OCI-LY3 (cell line): ENCODE measurements at regions not wholly inside any gene's neighbourhood (a gene's known extent, or its start where the extent isn't known, plus 50 kb on each side); places are given as distances from the start of the nearest gene placed in this dataset.
"Not testable (repeated sequence)": the region's sequence is repeated elsewhere in the genome, so short reads cannot be mapped to it uniquely, and the experiment has no call there.

ENCODE experiments used
- H2AFZ ChIP-seq: fragments of 200-600, 300-600 bp; shearing (Covaris generic); 2 replicates; pipeline ENCODE4 v1.6.0; 2014; ENCODE audit warnings: antibody characterized with exemption, low read depth, low read length
- H3K27ac ChIP-seq: fragments of 200-600, 300-600 bp; sonication (generic); 2 replicates; pipeline ENCODE4 v1.5.1; 2014; ENCODE audit warnings: mild to moderate bottlenecking, low read length, moderate library complexity, mixed read lengths
- H3K27me3 ChIP-seq: fragments of 200-600, 300-600 bp; sonication (generic); 2 replicates; pipeline ENCODE4 v1.6.1; 2014; ENCODE audit warnings: low read depth, low read length, mixed read lengths
- H3K36me3 ChIP-seq: fragments of 200-600, 300-600 bp; sonication (generic); replicated peaks from 2 replicates; pipeline ENCODE3; 2014; ENCODE audit warnings: low read depth, low read length, mixed read lengths
- H3K4me1 ChIP-seq: fragments of 300-600, 200-600 bp; sonication (generic); 2 replicates; pipeline ENCODE4 v1.6.1; 2014; ENCODE audit warnings: low read length, mixed read lengths
- H3K4me2 ChIP-seq: fragments of 200-600, 300-600 bp; sonication (generic); 2 replicates; pipeline ENCODE4 v1.6.1; 2014; ENCODE audit warnings: low read length, mixed read lengths
- H3K4me3 ChIP-seq: fragments of 300-600, 200-600 bp; sonication (generic); 2 replicates; pipeline ENCODE4 v1.5.1; 2014; ENCODE audit warnings: antibody characterized with exemption, mild to moderate bottlenecking, low read length, moderate library complexity
- H3K79me2 ChIP-seq: fragments of 300-600, 200-600 bp; shearing (Covaris generic); 2 replicates; pipeline ENCODE4 v1.6.1; 2014; ENCODE audit warnings: mild to moderate bottlenecking, low read length, mixed read lengths
- H3K9ac ChIP-seq: fragments of 300-600, 200-600 bp; shearing (Covaris generic); 2 replicates; pipeline ENCODE4 v1.6.0; 2014; ENCODE audit warnings: mild to moderate bottlenecking, low read length, moderate library complexity
- H3K9me3 ChIP-seq: fragments of 200-600, 300-600 bp; shearing (Covaris generic); 2 replicates; pipeline ENCODE4 v1.6.1; 2014; ENCODE audit warnings: low read length, mixed read lengths; ENCODE audit not compliant: insufficient read depth
- H4K20me1 ChIP-seq: fragments of 200-600, 300-600 bp; sonication (generic); 2 replicates; pipeline ENCODE4 v1.6.1; 2016; ENCODE audit warnings: low read length, mixed read lengths; ENCODE audit not compliant: insufficient read depth
- EZH2phosphoT487 ChIP-seq: fragments of 200-600 bp; shearing (Covaris generic); IDR thresholded peaks from 2 replicates; pipeline ENCODE4 v1.6.1; 2018; ENCODE audit warnings: antibody characterized with exemption, mixed run types, low read depth
- TF ChIP-seq, protein P1 (sequence below): fragments of 200-600, 300-600 bp; sonication (generic); IDR thresholded peaks from 2 replicates; pipeline ENCODE4 v1.5.1; 2014; ENCODE audit warnings: antibody characterized with exemption, low read length, low read depth

DNA sequence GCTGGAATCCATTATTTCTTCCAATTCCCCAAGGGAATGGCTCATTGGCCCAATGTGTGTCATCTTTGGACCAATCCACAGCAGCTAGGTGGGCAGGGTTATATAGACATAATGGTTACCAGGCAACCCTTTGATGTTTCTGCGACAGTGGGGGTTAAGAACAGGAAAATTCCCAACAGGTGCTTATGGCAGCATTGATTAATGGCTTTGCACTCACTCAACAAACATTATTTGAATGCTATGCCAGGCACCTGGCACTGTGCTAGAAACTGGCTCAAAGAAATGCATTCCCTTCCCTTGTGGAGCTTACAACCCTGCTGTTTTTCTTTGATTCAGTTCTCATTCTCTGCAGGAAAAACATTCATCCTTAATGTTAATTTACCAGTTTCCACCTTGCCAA is 1221.0 kb downstream of the AACS start:
- Histone ChIP-seq H3K9ac (no peak overlapping the region), H3K9me3 (no peaks in the 10 kb centered on the region), H4K20me1 (no peaks in the 10 kb centered on the region), H3K4me3 (no peak overlapping the region), H3K27me3 (no peaks in the 10 kb centered on the region), H3K79me2 (no peaks in the 10 kb centered on the region), H3K4me2 (no peak overlapping the region), H3K36me3 (no peaks in the 10 kb centered on the region), H3K4me1 (no peaks in the 10 kb centered on the region), H2AFZ (no peak overlapping the region), H3K27ac (no peak overlapping the region)
- no peak for TF ChIP-seq EZH2phosphoT487
- TF ChIP-seq, protein P1, sequence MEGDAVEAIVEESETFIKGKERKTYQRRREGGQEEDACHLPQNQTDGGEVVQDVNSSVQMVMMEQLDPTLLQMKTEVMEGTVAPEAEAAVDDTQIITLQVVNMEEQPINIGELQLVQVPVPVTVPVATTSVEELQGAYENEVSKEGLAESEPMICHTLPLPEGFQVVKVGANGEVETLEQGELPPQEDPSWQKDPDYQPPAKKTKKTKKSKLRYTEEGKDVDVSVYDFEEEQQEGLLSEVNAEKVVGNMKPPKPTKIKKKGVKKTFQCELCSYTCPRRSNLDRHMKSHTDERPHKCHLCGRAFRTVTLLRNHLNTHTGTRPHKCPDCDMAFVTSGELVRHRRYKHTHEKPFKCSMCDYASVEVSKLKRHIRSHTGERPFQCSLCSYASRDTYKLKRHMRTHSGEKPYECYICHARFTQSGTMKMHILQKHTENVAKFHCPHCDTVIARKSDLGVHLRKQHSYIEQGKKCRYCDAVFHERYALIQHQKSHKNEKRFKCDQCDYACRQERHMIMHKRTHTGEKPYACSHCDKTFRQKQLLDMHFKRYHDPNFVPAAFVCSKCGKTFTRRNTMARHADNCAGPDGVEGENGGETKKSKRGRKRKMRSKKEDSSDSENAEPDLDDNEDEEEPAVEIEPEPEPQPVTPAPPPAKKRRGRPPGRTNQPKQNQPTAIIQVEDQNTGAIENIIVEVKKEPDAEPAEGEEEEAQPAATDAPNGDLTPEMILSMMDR = no peak

DNA sequence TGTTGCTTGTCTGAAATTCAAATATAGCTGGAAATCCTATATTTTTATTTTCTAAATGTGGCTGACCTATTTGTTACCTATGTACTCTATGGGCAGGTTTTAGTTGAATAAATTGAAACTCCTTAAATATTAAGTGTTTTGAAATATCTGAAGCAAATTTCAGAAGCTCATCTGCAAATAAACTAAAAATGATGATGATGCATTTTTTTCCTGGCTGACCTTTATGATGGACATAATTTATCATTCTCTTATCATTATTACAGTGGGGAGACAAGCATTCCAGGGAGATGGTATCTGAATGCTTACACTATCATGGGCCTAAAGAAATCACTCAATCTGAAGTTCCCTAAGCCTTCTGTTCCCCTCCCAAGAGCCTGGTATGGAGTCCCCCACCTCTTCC is 1225.2 kb downstream of the AACS start:
- Histone ChIP-seq H3K4me3 (no peak overlapping the region), H3K4me1 (no peaks in the 10 kb centered on the region), H3K9me3 (no peaks in the 10 kb centered on the region), H3K27me3 (no peaks in the 10 kb centered on the region), H3K9ac (no peak overlapping the region), H2AFZ (no peak overlapping the region), H3K27ac (no peak overlapping the region), H3K4me2 (no peak overlapping the region), H3K36me3 (no peaks in the 10 kb centered on the region), H4K20me1 (no peaks in the 10 kb centered on the region), H3K79me2 (no peaks in the 10 kb centered on the region)
- TF ChIP-seq EZH2phosphoT487 = no peak

GRCh38 chr12:126291987-126292386 is 1226.8 kb downstream of the AACS start:
- H3K4me1 ChIP-seq, H3K9ac ChIP-seq, H3K9me3 ChIP-seq, H3K79me2 ChIP-seq, H2AFZ ChIP-seq, H3K4me3 ChIP-seq, H3K36me3 ChIP-seq, H3K27ac ChIP-seq, H4K20me1 ChIP-seq, H3K27me3 ChIP-seq, H3K4me2 ChIP-seq: not testable (repeated sequence)

GRCh38 chr12:126295652-126296051 is 1230.4 kb downstream of the AACS start:
- no peak overlapping the region for H3K27ac ChIP-seq
- no peaks in the 10 kb centered on the region for H3K36me3 ChIP-seq
- no peaks in the 10 kb centered on the region for H4K20me1 ChIP-seq
- no peaks in the 10 kb centered on the region for H3K4me1 ChIP-seq
- H3K9me3 ChIP-seq = no peaks in the 10 kb centered on the region
- no peak overlapping the region for H3K9ac ChIP-seq
- no peaks in the 10 kb centered on the region for H3K79me2 ChIP-seq
- H3K4me2 ChIP-seq = no peak overlapping the region
- TF ChIP-seq EZH2phosphoT487 = no peak
- TF ChIP-seq, protein P1 = no peak
- H3K4me3 ChIP-seq = no peak overlapping the region
- H2AFZ ChIP-seq = no peak overlapping the region
- no peaks in the 10 kb centered on the region for H3K27me3 ChIP-seq

GRCh38 chr12:126309278-126309677 is 1244.0 kb downstream of the AACS start:
- Histone ChIP-seq H3K9me3 (no peaks in the 10 kb centered on the region), H2AFZ (no peak overlapping the region), H3K4me1 (peaks cover 2% of the 10 kb centered on the region; the same call in 1 of the 2 replicates), H3K79me2 (no peaks in the 10 kb centered on the region), H3K36me3 (no peaks in the 10 kb centered on the region), H3K4me2 (no peak overlapping the region), H3K9ac (no peak overlapping the region), H3K27me3 (no peaks in the 10 kb centered on the region), H3K4me3 (no peak overlapping the region), H3K27ac (no peak overlapping the region), H4K20me1 (no peaks in the 10 kb centered on the region)
- TF ChIP-seq, protein P1 = no peak
- no peak for TF ChIP-seq EZH2phosphoT487
